WERI-Rb-1 (cell line): ENCODE measurements at regions not wholly inside any gene's neighbourhood (a gene's known extent, or its start where the extent isn't known, plus 50 kb on each side); places are given as distances from the start of the nearest gene placed in this dataset.

Source experiments
- DNase-seq: peaks from one replicate; pipeline ENCODE4 v3.0.0-alpha.2; 2020
- H3K27ac ChIP-seq: fragments of 250-450 bp; sonication (Bioruptor Pico); 2 replicates; pipeline ENCODE4 v1.5.1; 2020; ENCODE audit warnings: mild to moderate bottlenecking, moderate library complexity
- H3K27me3 ChIP-seq: fragments of 250-450 bp; sonication (Bioruptor Pico); 2 replicates; pipeline ENCODE4 v1.5.1; 2021; ENCODE audit warnings: mild to moderate bottlenecking, low read depth, moderate library complexity; ENCODE audit not compliant: insufficient read depth, severe bottlenecking
- H3K36me3 ChIP-seq: fragments of 250-450 bp; sonication (Bioruptor Pico); 2 replicates; pipeline ENCODE4 v1.5.1; 2020; ENCODE audit warnings: mild to moderate bottlenecking, moderate library complexity
- H3K4me3 ChIP-seq: 2 replicates; pipeline ENCODE4 v1.5.1; 2011; ENCODE audit warnings: low read depth, mild to moderate bottlenecking, control low read depth, low read length
- H3K9me3 ChIP-seq: fragments of 250-450 bp; sonication (Bioruptor Pico); 2 replicates; pipeline ENCODE4 v1.5.1; 2021; ENCODE audit warnings: mild to moderate bottlenecking, moderate library complexity; ENCODE audit not compliant: severe bottlenecking
- TF ChIP-seq, protein P1 (sequence below): IDR thresholded peaks from 2 replicates; pipeline ENCODE4 v1.5.1; 2011; ENCODE audit warnings: low read depth, mild to moderate bottlenecking, control low read depth, inconsistent platforms, low read length

DNA sequence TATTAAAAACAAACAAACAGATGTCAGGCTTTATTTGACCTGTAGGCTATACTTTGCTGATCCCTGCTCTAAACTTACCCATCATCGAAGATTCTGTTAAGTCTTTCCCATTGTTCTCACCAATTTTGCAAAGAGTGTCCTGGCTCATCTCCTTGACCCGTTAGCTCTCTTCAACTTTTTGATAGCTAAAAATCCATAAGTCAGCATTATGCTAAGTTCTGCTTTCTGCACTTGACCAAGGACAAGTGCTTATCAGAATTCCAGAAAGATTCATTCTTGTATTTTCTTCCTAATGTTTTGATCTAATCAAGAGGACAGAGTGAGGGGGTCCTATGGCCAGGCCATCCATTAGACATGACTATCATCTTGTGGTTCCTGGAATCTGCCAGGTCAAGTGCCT, 503.5 kb downstream of the FUT8 start:
- Histone ChIP-seq H3K4me3 (no peak overlapping the region), H3K27me3 (no peaks in the 10 kb centered on the region), H3K27ac (no peak overlapping the region), H3K36me3 (no peaks in the 10 kb centered on the region), H3K9me3 (no peaks in the 10 kb centered on the region)
- TF ChIP-seq, protein P1, sequence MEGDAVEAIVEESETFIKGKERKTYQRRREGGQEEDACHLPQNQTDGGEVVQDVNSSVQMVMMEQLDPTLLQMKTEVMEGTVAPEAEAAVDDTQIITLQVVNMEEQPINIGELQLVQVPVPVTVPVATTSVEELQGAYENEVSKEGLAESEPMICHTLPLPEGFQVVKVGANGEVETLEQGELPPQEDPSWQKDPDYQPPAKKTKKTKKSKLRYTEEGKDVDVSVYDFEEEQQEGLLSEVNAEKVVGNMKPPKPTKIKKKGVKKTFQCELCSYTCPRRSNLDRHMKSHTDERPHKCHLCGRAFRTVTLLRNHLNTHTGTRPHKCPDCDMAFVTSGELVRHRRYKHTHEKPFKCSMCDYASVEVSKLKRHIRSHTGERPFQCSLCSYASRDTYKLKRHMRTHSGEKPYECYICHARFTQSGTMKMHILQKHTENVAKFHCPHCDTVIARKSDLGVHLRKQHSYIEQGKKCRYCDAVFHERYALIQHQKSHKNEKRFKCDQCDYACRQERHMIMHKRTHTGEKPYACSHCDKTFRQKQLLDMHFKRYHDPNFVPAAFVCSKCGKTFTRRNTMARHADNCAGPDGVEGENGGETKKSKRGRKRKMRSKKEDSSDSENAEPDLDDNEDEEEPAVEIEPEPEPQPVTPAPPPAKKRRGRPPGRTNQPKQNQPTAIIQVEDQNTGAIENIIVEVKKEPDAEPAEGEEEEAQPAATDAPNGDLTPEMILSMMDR: no peak
- no peak for DNase-seq

GRCh38 chr14:65920996-65921395, 508.5 kb downstream of the FUT8 start:
- TF ChIP-seq, protein P1: no peak
- DNase-seq: no peak
- H3K27ac ChIP-seq: no peak overlapping the region
- no peaks in the 10 kb centered on the region for H3K9me3 ChIP-seq
- no peaks in the 10 kb centered on the region for H3K27me3 ChIP-seq
- H3K4me3 ChIP-seq: no peak overlapping the region
- no peaks in the 10 kb centered on the region for H3K36me3 ChIP-seq

DNA sequence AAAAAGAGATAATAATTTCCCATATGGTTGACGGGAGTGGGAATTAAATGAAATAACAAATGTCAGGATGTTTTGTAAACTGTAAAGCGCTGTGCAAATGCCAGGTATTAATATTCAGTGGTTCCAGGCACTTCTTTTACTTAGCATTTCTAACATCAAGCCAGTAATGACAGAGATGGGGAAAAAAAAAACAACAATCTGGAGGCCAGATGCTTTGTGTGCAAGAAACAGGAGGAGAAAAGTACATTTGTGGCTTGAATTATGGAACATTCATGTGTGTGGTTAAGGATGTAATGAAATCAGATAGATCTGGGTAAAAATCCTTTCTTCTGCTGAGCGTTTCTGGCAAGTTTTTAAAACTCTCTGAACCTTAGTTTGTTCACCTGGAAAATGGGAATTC, 509.6 kb downstream of the FUT8 start:
- Histone ChIP-seq H3K36me3 (no peaks in the 10 kb centered on the region), H3K27ac (no peak overlapping the region), H3K27me3 (no peaks in the 10 kb centered on the region), H3K9me3 (no peaks in the 10 kb centered on the region), H3K4me3 (no peak overlapping the region)
- DNase-seq: no peak
- TF ChIP-seq, protein P1: no peak

GRCh38 chr14:65926504-65926903, 514.0 kb downstream of the FUT8 start:
- Histone ChIP-seq H3K36me3 (no peaks in the 10 kb centered on the region), H3K4me3 (no peak overlapping the region), H3K27me3 (no peaks in the 10 kb centered on the region), H3K9me3 (no peaks in the 10 kb centered on the region), H3K27ac (no peak overlapping the region)
- TF ChIP-seq, protein P1: no peak
- DNase-seq: no peak

DNA sequence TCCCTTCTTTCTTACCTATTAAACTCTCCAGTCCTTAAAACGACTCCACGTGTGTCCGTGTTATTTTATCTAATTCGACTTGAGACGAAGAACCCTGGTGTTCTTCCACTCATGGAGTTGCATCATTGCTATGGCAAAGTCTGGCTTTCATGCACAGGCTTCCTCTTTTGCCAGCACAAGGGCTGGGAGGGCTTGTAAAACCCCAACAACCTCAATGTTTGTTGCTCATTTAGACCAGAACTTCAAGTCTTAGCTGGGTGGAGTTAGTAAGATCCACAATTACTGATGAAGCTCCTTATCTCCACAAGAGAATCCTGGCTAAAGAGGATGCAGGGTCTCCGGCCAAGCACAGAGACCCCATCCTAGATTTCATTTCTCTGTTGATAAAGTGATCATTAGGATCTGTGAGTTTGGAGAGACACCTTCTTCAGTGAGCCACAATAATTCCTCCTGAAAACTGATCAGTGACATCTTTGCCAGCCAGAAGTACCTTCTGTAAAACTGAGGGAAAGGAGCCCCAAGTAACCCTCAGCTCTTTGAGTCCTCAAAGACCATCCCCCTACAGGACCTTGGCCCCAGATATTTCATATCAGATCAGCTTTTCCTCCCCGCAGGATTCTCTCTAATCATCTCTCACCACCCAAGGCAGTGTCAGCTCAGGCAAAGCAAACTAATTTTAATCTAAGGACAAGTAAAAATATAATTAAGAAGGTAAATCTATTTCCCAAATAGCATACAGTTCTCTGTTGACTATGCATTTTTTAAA, 514.6 kb downstream of the FUT8 start:
- H3K27me3 ChIP-seq: no peaks in the 10 kb centered on the region
- no peak overlapping the region for H3K4me3 ChIP-seq
- H3K9me3 ChIP-seq: no peaks in the 10 kb centered on the region
- no peaks in the 10 kb centered on the region for H3K36me3 ChIP-seq
- TF ChIP-seq, protein P1: no peak
- no peak for DNase-seq
- H3K27ac ChIP-seq: no peak overlapping the region

GRCh38 chr14:65927931-65928356, 515.4 kb downstream of the FUT8 start:
- Histone ChIP-seq H3K27ac (no peak overlapping the region), H3K27me3 (no peaks in the 10 kb centered on the region), H3K9me3 (no peaks in the 10 kb centered on the region), H3K36me3 (no peaks in the 10 kb centered on the region), H3K4me3 (no peak overlapping the region)
- no peak for DNase-seq
- TF ChIP-seq, protein P1: no peak
